Progenitor cell of endocrine pancreas (in vitro differentiated cells): ENCODE measurements at regions not wholly inside any gene's neighbourhood (a gene's known extent, or its start where the extent isn't known, plus 50 kb on each side); places are given as distances from the start of the nearest gene placed in this dataset.

Experiments used
- DNase-seq: peaks from one replicate; pipeline ENCODE4 v3.0.0; 2021; ENCODE audit warnings: low spot score; ENCODE audit not compliant: unreplicated experiment
- H3K27ac Mint-ChIP-seq: 2 replicates; pipeline ENCODE4 v1.8.0; 2021; ENCODE audit warnings: mild to moderate bottlenecking, moderate library complexity, mixed read lengths
- H3K27me3 Mint-ChIP-seq: 2 replicates; pipeline ENCODE4 v1.8.0; 2021; ENCODE audit warnings: mixed read lengths
- H3K36me3 Mint-ChIP-seq: 2 replicates; pipeline ENCODE4 v1.8.0; 2022; ENCODE audit warnings: mixed read lengths; ENCODE audit not compliant: insufficient read depth
- H3K4me1 Mint-ChIP-seq: 2 replicates; pipeline ENCODE4 v1.8.0; 2021; ENCODE audit warnings: low read depth, mixed read lengths
- H3K4me3 Mint-ChIP-seq: 2 replicates; pipeline ENCODE4 v1.8.0; 2021; ENCODE audit warnings: low read depth, mild to moderate bottlenecking, moderate library complexity, mixed read lengths
- H3K9me3 Mint-ChIP-seq: 2 replicates; pipeline ENCODE4 v1.8.0; 2021; ENCODE audit warnings: low read depth, mixed read lengths
- CTCF ChIP-seq: fragments of 200-600 bp; sonication (generic); IDR thresholded peaks from one replicate; pipeline ENCODE4 v1.5.0; 2021; ENCODE audit warnings: antibody characterized with exemption, mild to moderate bottlenecking; ENCODE audit not compliant: unreplicated experiment

DNA sequence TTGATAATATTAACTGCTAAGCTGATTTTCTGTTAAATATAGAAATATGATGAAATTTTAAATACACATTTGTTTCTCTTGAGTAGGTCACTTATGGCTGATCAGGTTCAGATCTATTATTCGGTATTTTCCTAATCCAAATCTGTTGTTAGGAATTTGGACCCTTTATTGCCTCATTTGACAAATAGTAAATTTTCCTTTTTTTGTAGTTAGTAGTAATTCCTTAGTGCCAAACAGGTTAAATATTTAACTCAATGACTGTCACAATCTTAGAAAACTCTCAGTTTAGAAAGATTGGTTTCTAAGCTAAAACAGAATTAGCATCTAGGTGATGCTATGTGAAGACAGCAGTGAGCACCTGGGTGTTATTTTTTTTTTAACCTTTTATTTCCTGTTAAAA, 1598.9 kb downstream of the KHDRBS2 start:
- no peaks in the 10 kb centered on the region for H3K9me3 Mint-ChIP-seq
- no peak overlapping the region for H3K4me3 Mint-ChIP-seq
- H3K36me3 Mint-ChIP-seq, result no peaks in the 10 kb centered on the region
- H3K27ac Mint-ChIP-seq, result no peak overlapping the region
- H3K27me3 Mint-ChIP-seq, result no peaks in the 10 kb centered on the region
- DNase-seq, result no peak
- no peak for TF ChIP-seq CTCF
- H3K4me1 Mint-ChIP-seq, result peaks cover under 1% of the 10 kb centered on the region

DNA sequence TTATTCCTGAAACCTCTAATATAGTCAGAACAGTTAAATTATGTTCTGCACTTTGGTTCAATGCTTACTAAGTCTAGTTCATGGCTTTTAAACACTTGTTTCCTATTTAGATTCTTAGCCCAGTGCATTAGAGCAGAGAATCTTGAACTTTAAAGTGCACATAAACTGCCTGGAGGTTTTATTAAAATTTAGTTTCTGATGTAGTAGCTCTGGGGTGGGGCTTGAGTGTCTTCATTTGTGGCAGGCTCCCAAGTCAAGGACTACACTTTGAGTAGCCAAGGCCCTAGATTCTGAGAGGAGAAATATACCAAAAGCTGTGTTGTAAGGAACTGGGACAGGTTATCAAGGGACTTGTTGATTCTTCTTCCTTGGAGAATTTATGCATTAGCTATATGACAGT, 1604.2 kb downstream of the KHDRBS2 start:
- Mint-ChIP-seq H3K27me3 (no peaks in the 10 kb centered on the region), H3K4me3 (no peak overlapping the region), H3K27ac (no peak overlapping the region), H3K36me3 (no peaks in the 10 kb centered on the region), H3K9me3 (no peaks in the 10 kb centered on the region), H3K4me1 (peaks cover 6% of the 10 kb centered on the region)
- no peak for TF ChIP-seq CTCF
- DNase-seq, result no peak

GRCh38 chr6:60679175-60679574, 1606.8 kb downstream of the KHDRBS2 start:
- no peaks in the 10 kb centered on the region for H3K27me3 Mint-ChIP-seq
- no peak overlapping the region for H3K4me3 Mint-ChIP-seq
- H3K36me3 Mint-ChIP-seq, result no peaks in the 10 kb centered on the region
- peaks cover 6% of the 10 kb centered on the region for H3K4me1 Mint-ChIP-seq
- peak overlapping the region; percentile 63 for H3K27ac Mint-ChIP-seq
- no peak for DNase-seq
- no peak for TF ChIP-seq CTCF
- H3K9me3 Mint-ChIP-seq, result peaks cover 7% of the 10 kb centered on the region

DNA sequence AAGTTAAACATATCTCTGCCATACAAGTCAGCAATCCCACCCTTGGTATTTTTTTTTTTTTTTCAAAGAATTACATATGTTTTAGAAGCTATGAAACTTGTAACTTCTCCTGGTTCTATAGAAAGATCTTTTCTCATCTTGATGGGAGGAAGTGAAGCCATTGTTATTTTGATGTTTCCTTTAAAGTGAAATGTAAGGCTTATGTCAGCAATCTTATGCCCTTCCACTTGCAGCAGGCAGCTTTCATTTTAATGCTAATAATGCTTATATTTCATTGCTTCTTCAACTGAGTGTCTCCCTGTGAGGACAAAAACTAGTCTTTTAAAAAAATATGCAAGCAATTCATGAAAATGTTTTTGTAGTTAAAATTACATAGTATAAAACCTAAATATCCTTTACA, 1614.7 kb downstream of the KHDRBS2 start:
- H3K4me3 Mint-ChIP-seq, result no peak overlapping the region
- no peaks in the 10 kb centered on the region for H3K27me3 Mint-ChIP-seq
- peaks cover 7% of the 10 kb centered on the region for H3K9me3 Mint-ChIP-seq
- H3K4me1 Mint-ChIP-seq, result peaks cover 3% of the 10 kb centered on the region
- no peak for TF ChIP-seq CTCF
- no peak overlapping the region for H3K27ac Mint-ChIP-seq
- H3K36me3 Mint-ChIP-seq, result no peaks in the 10 kb centered on the region
- DNase-seq, result no peak

- no peak for TF ChIP-seq CTCF
- Mint-ChIP-seq H3K27me3 (no peaks in the 10 kb centered on the region), H3K4me3 (no peak overlapping the region), H3K9me3 (peaks cover 10% of the 10 kb centered on the region), H3K36me3 (no peaks in the 10 kb centered on the region), H3K4me1 (peaks cover 3% of the 10 kb centered on the region), H3K27ac (no peak overlapping the region)
- DNase-seq, result no peak
Measured at GRCh38 chr6:60670036-60670435, 1616.0 kb downstream of the KHDRBS2 start.
